ENCODE measurements at regions not wholly inside any gene's neighbourhood (a gene's known extent, or its start where the extent isn't known, plus 50 kb on each side); places are given as distances from the start of the nearest gene placed in this dataset.
"Not testable (repeated sequence)": the region's sequence is repeated elsewhere in the genome, so short reads cannot be mapped to it uniquely, and the experiment has no call there.

- DNase-seq (ENCODE audit: extremely low read depth in 1 of 11, low read depth in 9 of 11, low spot score in 4 of 11) = no peak
Measured at GRCh38 chr22:25437414-25438160, 126.9 kb upstream of the GRK3 start.

- no peak for DNase-seq (ENCODE audit: extremely low read depth in 1 of 11, low read depth in 9 of 11, low spot score in 4 of 11)
Measured at GRCh38 chr22:25447067-25447685, 117.3 kb upstream of the GRK3 start.

GRCh38 chr22:25447686-25448434 lies 116.6 kb upstream of the GRK3 start:
- peak; percentile 63 to 86 (median 73) for DNase-seq (ENCODE audit: extremely low read depth in 1 of 11, low read depth in 9 of 11, low spot score in 4 of 11)

- peak in 2 of 11 donors; percentile 5 to 9 for DNase-seq (ENCODE audit: extremely low read depth in 1 of 11, low read depth in 9 of 11, low spot score in 4 of 11)
Measured at GRCh38 chr22:25448435-25449051, 115.9 kb upstream of the GRK3 start.

- DNase-seq (ENCODE audit: extremely low read depth in 1 of 11, low read depth in 9 of 11, low spot score in 4 of 11) = no peak
Measured at GRCh38 chr22:25449781-25450317, 114.6 kb upstream of the GRK3 start.

- no peak for DNase-seq (ENCODE audit: extremely low read depth in 1 of 11, low read depth in 9 of 11, low spot score in 4 of 11)
Measured at GRCh38 chr22:25451480-25452114, 112.9 kb upstream of the GRK3 start.

GRCh38 chr22:25452116-25452700 lies 112.3 kb upstream of the GRK3 start:
- DNase-seq (ENCODE audit: extremely low read depth in 1 of 11, low read depth in 9 of 11, low spot score in 4 of 11) = no peak

- no peak for DNase-seq (ENCODE audit: extremely low read depth in 1 of 11, low read depth in 9 of 11, low spot score in 4 of 11)
Measured at GRCh38 chr22:25453058-25453457, 111.4 kb upstream of the GRK3 start.

GRCh38 chr22:25453557-25453956 lies 110.9 kb upstream of the GRK3 start:
- no peak for DNase-seq (ENCODE audit: extremely low read depth in 1 of 11, low read depth in 9 of 11, low spot score in 4 of 11)

- DNase-seq (ENCODE audit: extremely low read depth in 1 of 11, low read depth in 9 of 11, low spot score in 4 of 11) = not testable (repeated sequence)
Measured at GRCh38 chr22:25456300-25457043, 108.0 kb upstream of the GRK3 start.

- not testable (repeated sequence) for DNase-seq (ENCODE audit: extremely low read depth in 1 of 11, low read depth in 9 of 11, low spot score in 4 of 11)
Measured at GRCh38 chr22:25458631-25459030, 105.8 kb upstream of the GRK3 start.

GRCh38 chr22:25460682-25461081 lies 103.8 kb upstream of the GRK3 start:
- not testable (repeated sequence) for DNase-seq (ENCODE audit: extremely low read depth in 1 of 11, low read depth in 9 of 11, low spot score in 4 of 11)

GRCh38 chr22:25461301-25461700 lies 103.2 kb upstream of the GRK3 start:
- no peak for DNase-seq (ENCODE audit: extremely low read depth in 1 of 11, low read depth in 9 of 11, low spot score in 4 of 11)

- peak in 10 of 11 donors; percentile 61 to 79 (median 71) for DNase-seq (ENCODE audit: extremely low read depth in 1 of 11, low read depth in 9 of 11, low spot score in 4 of 11)
Measured at GRCh38 chr22:25462474-25463346, 101.8 kb upstream of the GRK3 start.

- not testable (repeated sequence) for DNase-seq (ENCODE audit: extremely low read depth in 1 of 11, low read depth in 9 of 11, low spot score in 4 of 11)
Measured at GRCh38 chr22:25463347-25463628, 101.2 kb upstream of the GRK3 start.

GRCh38 chr22:25464326-25464725 lies 100.1 kb upstream of the GRK3 start:
- not testable (repeated sequence) for DNase-seq (ENCODE audit: extremely low read depth in 1 of 11, low read depth in 9 of 11, low spot score in 4 of 11)

- no peak for DNase-seq (ENCODE audit: extremely low read depth in 1 of 11, low read depth in 9 of 11, low spot score in 4 of 11)
Measured at GRCh38 chr22:25465949-25466348, 98.5 kb upstream of the GRK3 start.

Data from renal cortex interstitium (tissue), 11 donors.